ENCODE measurements at regions not wholly inside any gene's neighbourhood (a gene's known extent, or its start where the extent isn't known, plus 50 kb on each side); places are given as distances from the start of the nearest gene placed in this dataset.

DNA sequence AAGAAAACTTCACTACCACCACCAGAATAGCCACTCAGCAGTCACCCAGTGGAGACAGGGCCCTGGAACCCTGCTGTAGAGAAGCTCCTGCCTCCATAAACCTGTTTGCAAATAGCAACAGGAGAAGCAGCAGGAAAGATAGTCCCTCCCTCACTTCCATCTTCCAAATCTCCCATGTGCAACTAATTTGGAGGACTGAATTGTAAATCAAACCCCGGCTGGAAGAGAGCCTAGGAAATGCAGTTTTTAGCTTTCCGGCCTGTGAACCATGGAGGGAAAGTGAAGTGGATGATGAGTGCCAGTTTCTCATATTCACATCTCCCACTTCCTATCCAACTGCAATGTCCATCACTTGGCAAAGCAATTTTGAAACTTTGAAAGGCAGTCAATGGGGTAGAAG, 167.2 kb upstream of the FRMD6 start:
- no peaks in the 10 kb centered on the region for H3K27me3 ChIP-seq (ENCODE audit: low read depth)
- TF ChIP-seq, protein P1, sequence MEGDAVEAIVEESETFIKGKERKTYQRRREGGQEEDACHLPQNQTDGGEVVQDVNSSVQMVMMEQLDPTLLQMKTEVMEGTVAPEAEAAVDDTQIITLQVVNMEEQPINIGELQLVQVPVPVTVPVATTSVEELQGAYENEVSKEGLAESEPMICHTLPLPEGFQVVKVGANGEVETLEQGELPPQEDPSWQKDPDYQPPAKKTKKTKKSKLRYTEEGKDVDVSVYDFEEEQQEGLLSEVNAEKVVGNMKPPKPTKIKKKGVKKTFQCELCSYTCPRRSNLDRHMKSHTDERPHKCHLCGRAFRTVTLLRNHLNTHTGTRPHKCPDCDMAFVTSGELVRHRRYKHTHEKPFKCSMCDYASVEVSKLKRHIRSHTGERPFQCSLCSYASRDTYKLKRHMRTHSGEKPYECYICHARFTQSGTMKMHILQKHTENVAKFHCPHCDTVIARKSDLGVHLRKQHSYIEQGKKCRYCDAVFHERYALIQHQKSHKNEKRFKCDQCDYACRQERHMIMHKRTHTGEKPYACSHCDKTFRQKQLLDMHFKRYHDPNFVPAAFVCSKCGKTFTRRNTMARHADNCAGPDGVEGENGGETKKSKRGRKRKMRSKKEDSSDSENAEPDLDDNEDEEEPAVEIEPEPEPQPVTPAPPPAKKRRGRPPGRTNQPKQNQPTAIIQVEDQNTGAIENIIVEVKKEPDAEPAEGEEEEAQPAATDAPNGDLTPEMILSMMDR (IDR thresholded peaks at IDR 0.05; ENCODE audit: borderline replicate concordance) = no peak
- peaks cover 4% of the 10 kb centered on the region for H3K4me1 ChIP-seq
- DNase-seq = no peak
- intact Hi-C loops (cut with micrococcal nuclease) = no loop called here
- no peak overlapping the region for H3K4me3 ChIP-seq
- H3K27ac ChIP-seq (replicated peaks) = no peak overlapping the region
- H3K9me3 ChIP-seq (replicated peaks) = no peaks in the 10 kb centered on the region
- no peaks in the 10 kb centered on the region for H3K36me3 ChIP-seq

DNA sequence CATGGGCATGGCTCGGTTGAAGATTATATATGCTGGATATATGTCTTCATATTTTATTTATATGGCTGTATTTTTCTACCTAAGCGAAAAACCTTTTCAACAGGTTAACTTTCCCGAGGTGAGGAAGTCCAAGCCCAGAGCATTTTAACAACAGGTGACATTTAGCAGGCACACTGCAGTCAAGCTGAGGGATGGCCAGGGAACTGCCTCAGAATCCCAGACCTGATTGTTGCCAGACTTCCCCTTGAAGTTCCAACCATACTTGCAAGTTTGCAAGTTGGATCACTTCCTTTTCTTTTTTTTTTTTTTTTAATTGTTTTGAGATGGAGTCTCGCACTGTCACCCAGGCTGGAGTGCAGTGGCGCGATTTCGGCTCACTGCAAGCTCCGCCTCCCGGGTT, 166.0 kb upstream of the FRMD6 start:
- Histone ChIP-seq H3K36me3 (no peaks in the 10 kb centered on the region), H3K4me1 (no peaks in the 10 kb centered on the region), H3K9me3 (replicated peaks) (no peaks in the 10 kb centered on the region), H3K4me3 (no peak overlapping the region), H3K27ac (replicated peaks) (no peak overlapping the region), H3K27me3 (ENCODE audit: low read depth) (no peaks in the 10 kb centered on the region)
- TF ChIP-seq, protein P1 (IDR thresholded peaks at IDR 0.05; ENCODE audit: borderline replicate concordance) = no peak
- intact Hi-C loops (cut with micrococcal nuclease) = no loop called here
- no peak for DNase-seq

DNA sequence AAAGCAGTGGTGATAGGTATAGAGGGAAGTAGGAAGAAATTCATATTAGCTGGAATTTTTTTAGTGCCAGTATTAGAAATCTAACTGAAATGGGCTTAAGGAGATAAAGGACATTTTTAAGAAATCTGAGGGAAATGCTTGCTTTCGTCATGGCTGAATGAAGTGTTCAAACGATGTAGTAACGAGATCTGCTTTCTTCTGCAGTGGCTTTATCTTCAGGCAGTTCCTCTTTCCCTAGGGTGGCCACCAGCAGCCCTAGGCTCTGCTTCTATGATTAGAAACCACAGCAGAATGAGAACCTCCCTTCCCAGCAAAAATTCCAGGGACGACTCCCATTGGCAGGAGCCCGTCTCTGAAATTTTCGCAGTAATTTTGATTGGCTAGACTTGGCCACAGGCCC, 163.9 kb upstream of the FRMD6 start:
- intact Hi-C loops (cut with micrococcal nuclease) = no loop called here
- Histone ChIP-seq H3K27me3 (ENCODE audit: low read depth) (no peaks in the 10 kb centered on the region), H3K4me1 (no peaks in the 10 kb centered on the region), H3K27ac (replicated peaks) (no peak overlapping the region), H3K36me3 (no peaks in the 10 kb centered on the region), H3K4me3 (no peak overlapping the region), H3K9me3 (replicated peaks) (no peaks in the 10 kb centered on the region)
- no peak for DNase-seq
- TF ChIP-seq, protein P1 (IDR thresholded peaks at IDR 0.05; ENCODE audit: borderline replicate concordance) = no peak

DNA sequence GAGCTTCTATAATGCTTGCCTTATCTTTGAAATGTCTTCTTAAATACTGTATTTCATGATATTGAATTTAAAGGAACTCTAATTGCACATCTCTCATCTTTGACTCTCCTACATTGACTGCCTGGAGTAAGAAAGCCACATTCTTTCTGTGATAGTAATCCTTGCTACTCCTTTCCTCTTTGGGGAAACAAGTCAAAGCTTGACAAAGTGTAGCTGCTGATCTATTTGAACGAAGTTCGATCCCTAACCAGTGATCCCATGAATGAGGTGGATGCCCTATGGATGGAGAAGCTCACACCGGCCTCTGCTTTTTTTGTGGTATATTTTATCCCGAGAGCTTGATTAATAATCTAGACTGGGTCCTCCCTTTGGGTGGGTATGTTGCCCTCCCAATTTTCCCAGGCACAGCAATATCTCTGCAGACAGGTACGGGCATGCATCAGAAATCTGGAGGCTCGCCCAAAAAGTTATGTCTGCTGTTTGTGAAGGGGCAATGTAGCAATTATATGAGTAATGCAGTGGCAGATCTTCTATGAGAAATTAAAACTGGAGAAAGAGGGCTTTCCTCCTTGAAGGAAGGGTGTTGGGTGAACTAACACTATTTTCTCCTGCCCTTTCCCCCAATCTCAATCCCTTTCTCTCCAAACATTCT, 163.0 kb upstream of the FRMD6 start:
- Histone ChIP-seq H3K27me3 (ENCODE audit: low read depth) (no peaks in the 10 kb centered on the region), H3K9me3 (replicated peaks) (peaks cover 8% of the 10 kb centered on the region), H3K4me1 (no peaks in the 10 kb centered on the region), H3K27ac (replicated peaks) (no peak overlapping the region), H3K36me3 (no peaks in the 10 kb centered on the region), H3K4me3 (no peak overlapping the region)
- TF ChIP-seq, protein P1 (IDR thresholded peaks at IDR 0.05; ENCODE audit: borderline replicate concordance) = no peak
- DNase-seq = no peak
- intact Hi-C loops (cut with micrococcal nuclease) = no loop called here

DNA sequence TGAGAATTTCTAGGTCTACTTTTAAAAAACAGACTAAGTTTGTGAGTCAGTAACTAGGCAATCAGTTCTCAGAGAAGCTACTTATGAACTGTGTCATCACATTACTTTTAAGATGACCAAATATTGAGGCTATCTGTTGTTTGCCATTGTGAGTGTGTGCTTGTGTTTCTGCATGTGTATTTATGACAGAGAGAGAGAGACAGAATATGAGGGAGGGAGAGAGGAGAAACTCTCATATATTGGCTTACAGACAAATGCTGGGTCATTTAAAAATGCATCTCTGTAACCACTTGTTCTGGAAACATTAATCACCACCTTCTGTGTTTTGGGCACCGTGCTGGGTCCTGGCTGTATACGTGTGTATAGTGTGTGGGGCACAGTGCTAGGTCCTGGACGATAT, 161.5 kb upstream of the FRMD6 start:
- H3K27me3 ChIP-seq (ENCODE audit: low read depth) = no peaks in the 10 kb centered on the region
- intact Hi-C loops (cut with micrococcal nuclease) = no loop called here
- H3K4me1 ChIP-seq = no peaks in the 10 kb centered on the region
- peaks cover 10% of the 10 kb centered on the region for H3K9me3 ChIP-seq (replicated peaks)
- no peak overlapping the region for H3K4me3 ChIP-seq
- no peak overlapping the region for H3K27ac ChIP-seq (replicated peaks)
- TF ChIP-seq, protein P1 (IDR thresholded peaks at IDR 0.05; ENCODE audit: borderline replicate concordance) = no peak
- H3K36me3 ChIP-seq = no peaks in the 10 kb centered on the region
- no peak for DNase-seq

Measured in left ventricle myocardium inferior (tissue), 1 donor.